A549 (cell line): ENCODE measurements at regions not wholly inside any gene's neighbourhood (a gene's known extent, or its start where the extent isn't known, plus 50 kb on each side); places are given as distances from the start of the nearest gene placed in this dataset.

ENCODE experiments used
- ATAC-seq, 2 experiments: fragments of 200-7000 bp in 1 of 2; fragments of >200 bp in 1 of 2; cut with Nextera tagmentation in 1 of 2; cut with Tn5 transposase in 1 of 2; 3 replicates each; pipeline versions ENCODE4 v1.8.0 to v1.9.1; 2018 to 2020; ENCODE audit warnings: mild to moderate bottlenecking in 1 of 2, moderate library complexity in 1 of 2
- CTCF ChIA-PET: fragments of 300-600 bp; sonication (Branson Sonifier 250); formaldehyde crosslinking; extraction: SDS; loops from one replicate; lab custom pipeline; 2021; ENCODE audit warnings: antibody characterized with exemption, inconsistent platforms; lab: Yijun Ruan, JAX
- POLR2A ChIA-PET: fragments of 350-600 bp; formaldehyde crosslinking; extraction: SDS; loops from one replicate; lab custom pipeline; 2021; ENCODE audit warnings: antibody characterized with exemption, inconsistent platforms; lab: Yijun Ruan, JAX
- DNase-seq, 2 experiments: peaks; one replicate each; pipeline versions ENCODE4 v3.0.0 to v3.0.0-alpha.2; 2011 to 2016; ENCODE audit warnings: low read depth in 1 of 2, low spot score in 1 of 2
- FAIRE-seq: peaks from 2 replicates; lab custom pipeline; 2011; peaks lifted over from hg19 to GRCh38; lab: Jason Lieb, UNC
- H3K27ac ChIP-seq, 2 experiments: fragments of >200 bp; sonication (Bioruptor Twin); formaldehyde crosslinking; 3 replicates each; pipeline ENCODE4 v1.5.1; 2016 to 2017
- H3K4me1 ChIP-seq: fragments of >200 bp; sonication (Bioruptor Twin); formaldehyde crosslinking; 3 replicates; pipeline ENCODE4 v1.6.1; 2016
- H3K4me2 ChIP-seq: fragments of >200 bp; sonication (Bioruptor Twin); formaldehyde crosslinking; 3 replicates; pipeline ENCODE4 v1.6.1; 2016
- H3K4me3 ChIP-seq: fragments of >200 bp; sonication (Bioruptor Twin); formaldehyde crosslinking; 3 replicates; pipeline ENCODE4 v1.5.1; 2016
- H3K9me3 ChIP-seq: fragments of >200 bp; sonication (Bioruptor Twin); formaldehyde crosslinking; 3 replicates; pipeline ENCODE4 v1.6.1; 2016
- ATOH8 ChIP-seq: fragments of 250-450 bp; sonication (Bioruptor Pico); IDR thresholded peaks from 2 replicates; pipeline ENCODE4 v1.5.0; 2020; ENCODE audit warnings: low read depth, mild to moderate bottlenecking, moderate library complexity
- BCL3 ChIP-seq: fragments of >200 bp; sonication (Bioruptor Twin); formaldehyde crosslinking; IDR thresholded peaks from 3 replicates; pipeline ENCODE4 v1.6.1; 2016
- CEBPB ChIP-seq, 2 experiments: fragments of >200 bp in 1 of 2; sonication (Bioruptor Twin) in 1 of 2; formaldehyde crosslinking in 1 of 2; IDR thresholded peaks; 2 replicates each; pipeline ENCODE4 v1.6.1; 2012 to 2016
- CHD4 ChIP-seq: fragments of 200-600 bp; sonication (generic); IDR thresholded peaks from 2 replicates; pipeline ENCODE4 v1.6.1; 2016; ENCODE audit warnings: antibody characterized with exemption, mild to moderate bottlenecking, borderline replicate concordance
- CTCF ChIP-seq: fragments of >200 bp; sonication (Bioruptor Twin); formaldehyde crosslinking; IDR thresholded peaks from 3 replicates; pipeline ENCODE4 v1.5.1; 2016
- EHMT2 ChIP-seq: fragments of 200-600 bp; sonication (generic); IDR thresholded peaks from 2 replicates; pipeline ENCODE4 v1.6.1; 2016; ENCODE audit warnings: antibody characterized with exemption, low read depth, mild to moderate bottlenecking, moderate library complexity
- EP300 ChIP-seq, 2 experiments: fragments of >200 bp; sonication (Bioruptor Twin); formaldehyde crosslinking; IDR thresholded peaks; 2 replicates in 1 of 2; 3 replicates in 1 of 2; pipeline ENCODE4 v1.6.1; 2016 to 2017
- ESRRA ChIP-seq: fragments of 150-350 bp; IDR thresholded peaks from 2 replicates; pipeline ENCODE4 v1.6.1; 2014; ENCODE audit warnings: mild to moderate bottlenecking, low read length, borderline replicate concordance
- GATA3 ChIP-seq: IDR thresholded peaks from 2 replicates; pipeline ENCODE4 v1.6.1; 2012; ENCODE audit warnings: borderline replicate concordance
- HES2 ChIP-seq: fragments of >200 bp; sonication (Bioruptor Twin); formaldehyde crosslinking; IDR thresholded peaks from 2 replicates; pipeline ENCODE4 v1.6.1; 2016
- HEYL ChIP-seq: fragments of 250-450 bp; sonication (Bioruptor Pico); IDR thresholded peaks from 2 replicates; pipeline ENCODE4 v1.8.0; 2021; ENCODE audit warnings: mild to moderate bottlenecking, moderate library complexity
- HOXA7 ChIP-seq: fragments of 250-450 bp; sonication (Bioruptor Pico); IDR thresholded peaks from 2 replicates; pipeline ENCODE4 v1.5.0; 2020; ENCODE audit warnings: mild to moderate bottlenecking, moderate library complexity
- HOXB13 ChIP-seq: fragments of 250-450 bp; sonication (Bioruptor Pico); IDR thresholded peaks from 2 replicates; pipeline ENCODE4 v1.5.0; 2020; ENCODE audit warnings: low read depth, mild to moderate bottlenecking, moderate library complexity
- JUNB ChIP-seq: fragments of >200 bp; sonication (Bioruptor Twin); formaldehyde crosslinking; IDR thresholded peaks from 2 replicates; pipeline ENCODE4 v1.6.1; 2016
- MAFK ChIP-seq: fragments of 450-650 bp; IDR thresholded peaks from 2 replicates; pipeline ENCODE4 v1.6.1; 2014; ENCODE audit not compliant: partially characterized antibody
- MAZ ChIP-seq: fragments of 150-350 bp; IDR thresholded peaks from 2 replicates; pipeline ENCODE4 v1.6.1; 2014; ENCODE audit warnings: antibody characterized with exemption, low read depth, low read length, borderline replicate concordance
- NFE2L2 ChIP-seq: fragments of 150-350 bp; conservative IDR thresholded peaks from 2 replicates; pipeline ENCODE4 v1.6.1; 2014; ENCODE audit warnings: low read length
- POLR2A ChIP-seq: IDR thresholded peaks from 2 replicates; pipeline ENCODE4 v1.6.1; 2012; ENCODE audit warnings: mild to moderate bottlenecking, low read length
- POLR2AphosphoS2 ChIP-seq: conservative IDR thresholded peaks from 2 replicates; pipeline ENCODE4 v1.6.1; 2012; ENCODE audit warnings: low read length, improper control_type of control experiment, inconsistent platforms
- RARB ChIP-seq: fragments of 250-450 bp; sonication (Bioruptor Pico); IDR thresholded peaks from 2 replicates; pipeline ENCODE4 v1.8.0; 2021; ENCODE audit warnings: mild to moderate bottlenecking, moderate library complexity
- RCOR1 ChIP-seq: fragments of 150-350 bp; IDR thresholded peaks from 2 replicates; pipeline ENCODE4 v1.6.1; 2014; ENCODE audit warnings: antibody characterized with exemption, low read length, low read depth
- REST ChIP-seq: fragments of 200-600 bp; sonication (generic); IDR thresholded peaks from 2 replicates; pipeline ENCODE4 v1.6.1; 2016; ENCODE audit warnings: antibody characterized with exemption, mild to moderate bottlenecking, moderate library complexity
- RNF2 ChIP-seq: fragments of 200-600 bp; sonication (generic); IDR thresholded peaks from 2 replicates; pipeline ENCODE4 v1.6.1; 2016; ENCODE audit warnings: low read depth, mild to moderate bottlenecking, antibody characterized with exemption, moderate library complexity, borderline replicate concordance
- SREBF2 ChIP-seq: fragments of 450-650 bp; IDR thresholded peaks from 2 replicates; pipeline ENCODE4 v1.6.1; 2014; ENCODE audit warnings: mild to moderate bottlenecking, moderate library complexity
- TFCP2L1 ChIP-seq: fragments of 250-450 bp; sonication (Bioruptor Pico); IDR thresholded peaks from 2 replicates; pipeline ENCODE4 v1.5.0; 2021; ENCODE audit warnings: mild to moderate bottlenecking
- USF2 ChIP-seq: fragments of 450-650 bp; IDR thresholded peaks from 2 replicates; pipeline ENCODE4 v1.6.1; 2014; ENCODE audit warnings: antibody characterized with exemption
- ZC3H11A ChIP-seq: fragments of 450-650 bp; IDR thresholded peaks from 2 replicates; pipeline ENCODE4 v1.6.1; 2014; ENCODE audit warnings: antibody characterized with exemption, mild to moderate bottlenecking
- ZNF302 ChIP-seq: fragments of 250-450 bp; sonication (Bioruptor Pico); IDR thresholded peaks from 2 replicates; pipeline ENCODE4 v1.9.0; 2021; ENCODE audit warnings: inconsistent platforms, mild to moderate bottlenecking, moderate library complexity
- WGBS: methylation state at CpG from one replicate; pipeline ENCODE4 v1.1.6; 2017; ENCODE audit errors: missing lambda C conversion rate; 5-methylcytosine and 5-hydroxymethylcytosine counted together

GRCh38 chr6:4192627-4193026, 57.3 kb upstream of the ECI2 start:
- H3K4me2 ChIP-seq: no peak overlapping the region
- no peak overlapping the region for H3K4me3 ChIP-seq
- no peaks in the 10 kb centered on the region for H3K4me1 ChIP-seq
- POLR2A ChIA-PET: no interaction called here
- H3K9me3 ChIP-seq: no peaks in the 10 kb centered on the region
- CTCF ChIA-PET: no interaction called here
- TF ChIP-seq ZC3H11A (no peak), USF2 (no peak), ZNF302 (CRISPR knock-in tag) (no peak), CHD4 (no peak), REST (no peak), CEBPB (IDR thresholded peaks at IDR 0.05) (no peak), HOXB13 (no peak), ESRRA (no peak), GATA3 (no peak), JUNB (no peak), CTCF (no peak), POLR2AphosphoS2 (no peak), RNF2 (no peak), HOXA7 (CRISPR knock-in tag) (no peak), NFE2L2 (no peak), MAZ (no peak), EHMT2 (no peak), MAFK (no peak), HES2 (no peak), ATOH8 (CRISPR knock-in tag) (no peak)
- no peak for DNase-seq
- 81% methylated on average over 2 of the region's 3 CpGs for WGBS
- H3K27ac ChIP-seq: no peak overlapping the region
- no peak for FAIRE-seq
- ATAC-seq: no peak

- no CpG with 5 or more reads among the region's 1 CpG for WGBS
- FAIRE-seq: no peak
- no peak overlapping the region for H3K4me3 ChIP-seq
- ChIA-PET CTCF (no interaction called here), POLR2A (no interaction called here)
- H3K4me1 ChIP-seq: no peaks in the 10 kb centered on the region
- DNase-seq: no peak
- ATAC-seq: no peak
- no peak overlapping the region for H3K4me2 ChIP-seq
- H3K27ac ChIP-seq: no peak overlapping the region
- no peaks in the 10 kb centered on the region for H3K9me3 ChIP-seq
- TF ChIP-seq TFCP2L1 (CRISPR knock-in tag): no peak
- no peak for TF ChIP-seq BCL3
- no peak for TF ChIP-seq SREBF2
- no peak for TF ChIP-seq HOXB13
- no peak for TF ChIP-seq RARB (CRISPR knock-in tag)
- no peak for TF ChIP-seq POLR2A
- TF ChIP-seq EP300 (IDR thresholded peaks at IDR 0.05): no peak
- TF ChIP-seq HEYL (CRISPR knock-in tag): no peak
- no peak for TF ChIP-seq RCOR1
These were observed 56.8 kb upstream of the ECI2 start for GRCh38 chr6:4192173-4192572.
